22Rv1 (cell line): ENCODE measurements at regions not wholly inside any gene's neighbourhood (a gene's known extent, or its start where the extent isn't known, plus 50 kb on each side); places are given as distances from the start of the nearest gene placed in this dataset.

ENCODE experiments used
- H3K27ac ChIP-seq: fragments of 450-650 bp; 2 replicates; pipeline ENCODE4 v1.5.1; 2017
- ZFX ChIP-seq: fragments of 450-650 bp; IDR thresholded peaks from 2 replicates; pipeline ENCODE4 v1.6.1; 2017; ENCODE audit warnings: antibody characterized with exemption, borderline replicate concordance
- TF ChIP-seq, protein P1 (sequence below): fragments of 450-650 bp; IDR thresholded peaks from 2 replicates; pipeline ENCODE4 v1.5.1; 2017; ENCODE audit warnings: mild to moderate bottlenecking

DNA sequence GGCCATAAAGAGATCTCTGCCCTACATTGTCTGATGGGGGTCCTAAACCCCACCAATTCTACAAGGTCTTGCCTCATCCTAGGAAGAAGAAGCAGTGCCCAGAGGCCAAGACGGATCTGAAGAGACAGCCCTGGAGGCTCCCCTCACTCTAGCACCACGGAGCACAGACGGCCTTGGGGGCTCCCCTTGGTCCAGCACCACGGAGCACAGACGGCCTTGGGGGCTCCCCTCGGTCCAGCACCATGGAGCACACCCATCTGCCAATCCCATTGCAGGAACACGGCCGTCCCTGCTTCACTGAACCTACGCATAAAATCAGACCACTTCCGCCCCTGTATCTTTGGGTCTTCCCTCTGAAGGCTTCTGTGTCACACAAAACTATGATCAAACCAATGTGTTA is 215.1 kb upstream of the SALL3 start:
- no peak overlapping the region for H3K27ac ChIP-seq
- TF ChIP-seq, protein P1, sequence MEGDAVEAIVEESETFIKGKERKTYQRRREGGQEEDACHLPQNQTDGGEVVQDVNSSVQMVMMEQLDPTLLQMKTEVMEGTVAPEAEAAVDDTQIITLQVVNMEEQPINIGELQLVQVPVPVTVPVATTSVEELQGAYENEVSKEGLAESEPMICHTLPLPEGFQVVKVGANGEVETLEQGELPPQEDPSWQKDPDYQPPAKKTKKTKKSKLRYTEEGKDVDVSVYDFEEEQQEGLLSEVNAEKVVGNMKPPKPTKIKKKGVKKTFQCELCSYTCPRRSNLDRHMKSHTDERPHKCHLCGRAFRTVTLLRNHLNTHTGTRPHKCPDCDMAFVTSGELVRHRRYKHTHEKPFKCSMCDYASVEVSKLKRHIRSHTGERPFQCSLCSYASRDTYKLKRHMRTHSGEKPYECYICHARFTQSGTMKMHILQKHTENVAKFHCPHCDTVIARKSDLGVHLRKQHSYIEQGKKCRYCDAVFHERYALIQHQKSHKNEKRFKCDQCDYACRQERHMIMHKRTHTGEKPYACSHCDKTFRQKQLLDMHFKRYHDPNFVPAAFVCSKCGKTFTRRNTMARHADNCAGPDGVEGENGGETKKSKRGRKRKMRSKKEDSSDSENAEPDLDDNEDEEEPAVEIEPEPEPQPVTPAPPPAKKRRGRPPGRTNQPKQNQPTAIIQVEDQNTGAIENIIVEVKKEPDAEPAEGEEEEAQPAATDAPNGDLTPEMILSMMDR: no peak
- no peak for TF ChIP-seq ZFX

DNA sequence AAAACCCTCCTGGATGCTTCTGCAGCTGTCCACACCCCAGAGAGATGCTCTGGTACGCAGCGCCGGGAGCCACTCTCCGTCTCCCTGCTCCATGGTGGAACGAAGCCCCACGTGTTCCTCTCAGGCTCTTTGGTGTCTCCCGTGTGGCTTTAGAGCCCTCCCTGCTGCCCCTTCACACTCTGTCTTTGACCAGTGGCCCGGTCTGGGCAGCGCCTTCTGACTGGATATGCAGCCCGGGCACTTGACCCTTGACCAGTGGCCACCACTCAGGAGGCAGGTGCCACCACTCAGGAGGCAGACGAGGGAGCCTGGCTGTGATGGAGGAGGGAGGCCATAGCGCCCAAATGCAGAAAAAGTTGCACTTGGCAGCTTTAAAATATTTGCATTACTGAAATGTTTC is 214.5 kb upstream of the SALL3 start:
- no peak for TF ChIP-seq ZFX
- TF ChIP-seq, protein P1: no peak
- no peak overlapping the region for H3K27ac ChIP-seq

DNA sequence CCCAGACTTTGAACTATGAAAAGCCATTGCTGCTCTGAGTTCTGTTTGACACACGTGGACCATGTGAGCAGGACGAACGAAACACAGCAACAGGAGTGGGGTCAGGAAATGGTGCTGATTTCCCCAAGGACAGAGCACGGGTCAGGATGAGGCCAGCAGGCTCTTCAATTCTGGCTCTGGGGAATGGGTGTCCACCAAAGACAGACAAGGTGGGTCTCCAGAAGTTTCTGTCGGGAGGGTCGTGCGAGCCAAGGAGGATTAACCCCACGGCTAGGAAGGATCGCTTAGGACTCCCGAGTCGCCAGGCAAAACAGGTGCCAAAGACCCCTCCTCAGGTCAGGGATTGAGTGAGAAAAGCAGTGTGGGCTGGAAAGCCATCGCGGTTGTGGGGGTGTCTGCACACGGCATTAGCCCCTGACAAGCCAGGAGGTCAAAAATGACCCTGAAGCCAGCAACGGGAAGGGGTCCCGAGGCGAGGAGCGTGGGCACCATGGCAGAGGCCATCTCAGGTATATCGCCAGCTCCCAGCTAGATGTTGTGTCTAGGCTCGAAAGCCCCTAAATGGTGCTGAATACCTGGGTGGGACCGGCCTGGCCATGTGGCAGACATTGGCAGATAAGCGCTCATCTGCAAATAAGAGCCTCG is 213.9 kb upstream of the SALL3 start:
- H3K27ac ChIP-seq: no peak overlapping the region
- no peak for TF ChIP-seq ZFX
- TF ChIP-seq, protein P1: no peak

DNA sequence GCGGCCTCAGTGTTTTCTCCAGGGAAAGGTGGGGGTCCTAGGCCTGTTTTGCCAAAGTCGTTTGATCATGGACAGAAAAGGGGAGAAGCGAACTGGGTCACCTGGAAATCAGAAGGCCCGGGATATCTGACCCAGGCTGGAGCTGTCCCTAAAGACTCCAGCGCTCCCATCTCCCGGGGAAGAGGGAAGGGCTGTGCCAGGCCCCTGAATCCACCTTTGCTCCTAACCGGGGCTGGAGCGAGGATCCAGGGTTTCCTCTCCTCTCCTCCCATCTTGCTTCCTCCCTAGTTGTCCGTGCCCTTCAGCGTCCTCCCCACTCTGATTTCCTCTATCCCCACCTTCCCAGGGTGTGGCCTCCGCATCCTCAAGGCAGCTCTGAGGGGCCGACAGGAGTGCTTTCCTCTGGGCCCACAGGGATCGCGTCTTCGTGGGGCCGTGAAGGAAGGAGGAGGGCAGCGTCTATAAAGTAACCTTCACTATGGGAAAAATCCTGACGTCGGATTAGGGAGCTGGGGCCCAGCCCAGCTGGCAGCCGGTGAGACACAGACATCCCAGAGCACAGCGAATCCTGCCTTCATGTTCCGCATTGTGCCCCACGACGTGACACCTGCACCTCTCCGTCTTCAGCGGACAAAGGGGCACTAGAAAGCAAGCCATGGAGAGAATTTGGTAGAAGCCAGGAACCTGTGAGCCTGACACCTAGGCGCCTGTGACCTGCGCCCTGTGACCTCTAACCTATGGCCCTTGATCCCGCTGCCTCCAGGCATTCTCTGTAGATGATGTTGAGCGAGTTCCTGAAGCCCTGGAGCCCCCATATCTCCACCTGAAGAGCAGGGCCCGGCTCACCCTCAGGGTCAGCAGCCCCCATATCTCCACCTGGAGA is 212.7 kb upstream of the SALL3 start:
- no peak overlapping the region for H3K27ac ChIP-seq
- TF ChIP-seq, protein P1: no peak
- no peak for TF ChIP-seq ZFX

DNA sequence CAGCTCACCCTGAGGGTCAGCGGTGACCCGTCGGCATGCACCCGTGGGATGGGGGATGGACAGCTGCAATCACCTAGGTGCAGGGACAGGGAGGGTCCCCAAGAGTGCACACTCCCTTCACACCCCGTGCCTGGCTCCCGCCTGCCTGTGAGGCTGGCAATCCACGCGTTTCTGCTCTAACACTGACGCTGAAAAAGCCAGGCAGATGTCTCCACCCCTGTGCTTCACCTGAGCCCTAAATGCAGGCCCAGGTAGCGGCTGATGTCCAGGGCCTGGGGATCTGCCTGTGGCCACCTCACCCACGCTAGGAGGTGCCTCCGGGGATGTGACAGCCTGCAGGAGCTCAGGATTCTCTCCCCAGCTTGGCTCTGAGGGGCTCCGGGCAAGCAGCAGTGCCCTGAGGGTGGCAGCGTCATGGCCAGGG is 212.0 kb upstream of the SALL3 start:
- H3K27ac ChIP-seq: no peak overlapping the region
- TF ChIP-seq, protein P1: no peak
- TF ChIP-seq ZFX: no peak

DNA sequence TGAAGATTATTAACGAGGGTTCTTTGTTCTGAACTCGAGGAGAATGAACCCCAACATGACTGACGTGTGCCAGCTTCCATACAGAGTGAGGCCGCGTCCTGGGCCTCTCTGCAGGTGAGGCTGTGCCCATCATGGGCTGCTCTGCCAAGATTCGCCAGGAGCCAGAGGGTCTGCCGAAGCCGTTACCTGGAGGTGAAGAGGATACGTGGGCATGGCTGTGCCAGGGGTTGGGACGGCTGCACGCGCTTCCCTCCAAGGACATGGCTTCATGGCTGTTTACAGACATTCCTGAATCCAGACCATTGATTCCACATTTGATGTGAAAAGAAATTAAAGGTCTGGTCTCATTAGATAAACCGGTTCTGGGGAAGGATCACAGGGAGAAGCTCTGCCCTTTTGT is 211.4 kb upstream of the SALL3 start:
- TF ChIP-seq, protein P1: no peak
- no peak for TF ChIP-seq ZFX
- H3K27ac ChIP-seq: no peak overlapping the region
